SU-DHL-6 (cell line): ENCODE measurements at regions not wholly inside any gene's neighbourhood (a gene's known extent, or its start where the extent isn't known, plus 50 kb on each side); places are given as distances from the start of the nearest gene placed in this dataset.

Experiments used
- H2AFZ ChIP-seq: fragments of 200-600 bp; sonication (generic); 2 replicates; pipeline ENCODE4 v1.6.1; 2014; ENCODE audit warnings: low read depth, mild to moderate bottlenecking, moderate library complexity, mixed read lengths, antibody characterized with exemption, low read length; ENCODE audit not compliant: severe bottlenecking
- H3F3A ChIP-seq: fragments of 200-600 bp; shearing (Covaris generic); 2 replicates; pipeline ENCODE4 v1.6.0; 2016; ENCODE audit warnings: antibody characterized with exemption, mild to moderate bottlenecking; ENCODE audit not compliant: insufficient read depth
- H3K27ac ChIP-seq: fragments of 200-600 bp; sonication (generic); 2 replicates; pipeline ENCODE4 v1.5.1; 2016; ENCODE audit warnings: low read depth, mild to moderate bottlenecking, low read length, moderate library complexity, mixed read lengths
- H3K27me3 ChIP-seq: fragments of 200-600 bp; sonication (generic), shearing (Covaris generic); 2 replicates; pipeline ENCODE4 v1.6.0; 2014; ENCODE audit warnings: mild to moderate bottlenecking, low read length
- H3K36me3 ChIP-seq: fragments of 200-600 bp; sonication (generic); 2 replicates; pipeline ENCODE4 v1.6.1; 2014; ENCODE audit warnings: mild to moderate bottlenecking, low read length, mixed read lengths
- H3K4me2 ChIP-seq: fragments of 300-600, 200-600 bp; shearing (Covaris generic), sonication (generic); 2 replicates; pipeline ENCODE4 v1.6.0; 2014; ENCODE audit warnings: low read length, low read depth, mild to moderate bottlenecking; ENCODE audit not compliant: poor library complexity, severe bottlenecking
- H3K4me3 ChIP-seq: fragments of 200-600 bp; sonication (generic); 2 replicates; pipeline ENCODE4 v1.5.1; 2014; ENCODE audit warnings: antibody characterized with exemption, low read length, mild to moderate bottlenecking, mixed read lengths; ENCODE audit not compliant: insufficient read depth, poor library complexity, severe bottlenecking
- H3K79me2 ChIP-seq: fragments of 200-600 bp; sonication (generic); 2 replicates; pipeline ENCODE4 v1.6.1; 2014; ENCODE audit warnings: mild to moderate bottlenecking, low read length, moderate library complexity; ENCODE audit not compliant: insufficient read depth
- H3K9ac ChIP-seq: fragments of 200-600 bp; sonication (generic); 2 replicates; pipeline ENCODE4 v1.7.0; 2014; ENCODE audit warnings: mild to moderate bottlenecking, low read length
- H3K9me2 ChIP-seq: fragments of 200-600 bp; sonication (generic); replicated peaks from 2 replicates; pipeline ENCODE4 v1.6.1; 2014; ENCODE audit warnings: low read length; ENCODE audit not compliant: insufficient read depth
- H3K9me3 ChIP-seq: fragments of 200-600 bp; sonication (generic); 2 replicates; pipeline ENCODE4 v1.6.1; 2014; ENCODE audit warnings: low read length, mixed read lengths; ENCODE audit not compliant: insufficient read depth
- H4K20me1 ChIP-seq: fragments of 200-600 bp; sonication (generic); 2 replicates; pipeline ENCODE4 v1.6.1; 2014; ENCODE audit warnings: low read depth, mild to moderate bottlenecking, antibody characterized with exemption, low read length, moderate library complexity, mixed read lengths
- CTCF ChIP-seq: fragments of 200-600 bp; sonication (generic); IDR thresholded peaks from one replicate; pipeline ENCODE4 v1.5.1; 2017; ENCODE audit warnings: antibody characterized with exemption, mild to moderate bottlenecking, low read length, moderate library complexity; ENCODE audit not compliant: insufficient read depth, poor library complexity, severe bottlenecking
- EZH2phosphoT487 ChIP-seq: fragments of 200-600 bp; sonication (generic), shearing (Covaris generic); conservative IDR thresholded peaks from 2 replicates; pipeline ENCODE4 v1.6.1; 2018; ENCODE audit warnings: mild to moderate bottlenecking, antibody characterized with exemption, low read length, moderate library complexity, mixed read lengths

- Histone ChIP-seq H3K36me3 (no peaks in the 10 kb centered on the region), H4K20me1 (no peaks in the 10 kb centered on the region), H3K4me3 (no peak overlapping the region), H2AFZ (no peak overlapping the region), H3K9me3 (no peaks in the 10 kb centered on the region), H3K9me2 (no peaks in the 10 kb centered on the region), H3K9ac (no peak overlapping the region), H3K27me3 (no peaks in the 10 kb centered on the region), H3K4me2 (no peak overlapping the region), H3F3A (no peaks in the 10 kb centered on the region), H3K27ac (no peak overlapping the region), H3K79me2 (no peaks in the 10 kb centered on the region)
- TF ChIP-seq EZH2phosphoT487 (no peak), CTCF (no peak)
These were observed 731.0 kb downstream of the SLITRK1 start for GRCh38 chr13:83151308-83151660.

- no peak overlapping the region for H2AFZ ChIP-seq
- no peak overlapping the region for H3K4me3 ChIP-seq
- H3K9me3 ChIP-seq, result no peaks in the 10 kb centered on the region
- H3K27ac ChIP-seq, result no peak overlapping the region
- no peaks in the 10 kb centered on the region for H3F3A ChIP-seq
- H3K9me2 ChIP-seq, result no peaks in the 10 kb centered on the region
- TF ChIP-seq EZH2phosphoT487 (no peak), CTCF (no peak)
- H3K36me3 ChIP-seq, result no peaks in the 10 kb centered on the region
- H3K79me2 ChIP-seq, result no peaks in the 10 kb centered on the region
- H4K20me1 ChIP-seq, result no peaks in the 10 kb centered on the region
- no peak overlapping the region for H3K4me2 ChIP-seq
- H3K9ac ChIP-seq, result no peak overlapping the region
- H3K27me3 ChIP-seq, result no peaks in the 10 kb centered on the region
These were observed 731.5 kb downstream of the SLITRK1 start for GRCh38 chr13:83150616-83151307.

- no peaks in the 10 kb centered on the region for H3K9me3 ChIP-seq
- H3K27ac ChIP-seq, result no peak overlapping the region
- no peaks in the 10 kb centered on the region for H4K20me1 ChIP-seq
- H3K9ac ChIP-seq, result no peak overlapping the region
- no peaks in the 10 kb centered on the region for H3K36me3 ChIP-seq
- no peak overlapping the region for H2AFZ ChIP-seq
- no peaks in the 10 kb centered on the region for H3F3A ChIP-seq
- no peaks in the 10 kb centered on the region for H3K9me2 ChIP-seq
- no peak overlapping the region for H3K4me3 ChIP-seq
- H3K27me3 ChIP-seq, result no peaks in the 10 kb centered on the region
- TF ChIP-seq CTCF (no peak), EZH2phosphoT487 (no peak)
- H3K4me2 ChIP-seq, result no peak overlapping the region
- no peaks in the 10 kb centered on the region for H3K79me2 ChIP-seq
These were observed 745.6 kb downstream of the SLITRK1 start for GRCh38 chr13:83136660-83137059.

GRCh38 chr13:83125791-83126190 is 756.5 kb downstream of the SLITRK1 start:
- Histone ChIP-seq H3K4me3 (no peak overlapping the region), H3K27ac (no peak overlapping the region), H3K4me2 (no peak overlapping the region), H3K9me3 (no peaks in the 10 kb centered on the region), H2AFZ (no peak overlapping the region), H4K20me1 (no peaks in the 10 kb centered on the region), H3K9ac (no peak overlapping the region), H3K27me3 (no peaks in the 10 kb centered on the region), H3K9me2 (no peaks in the 10 kb centered on the region), H3K36me3 (no peaks in the 10 kb centered on the region), H3F3A (no peaks in the 10 kb centered on the region), H3K79me2 (no peaks in the 10 kb centered on the region)
- TF ChIP-seq EZH2phosphoT487 (no peak), CTCF (no peak)
